HG02610 (cell line): ENCODE measurements at regions not wholly inside any gene's neighbourhood (a gene's known extent, or its start where the extent isn't known, plus 50 kb on each side); places are given as distances from the start of the nearest gene placed in this dataset.
"Not testable (repeated sequence)": the region's sequence is repeated elsewhere in the genome, so short reads cannot be mapped to it uniquely, and the experiment has no call there.

ENCODE experiments used
- ATAC-seq: cut with Tn5 transposase; IDR thresholded peaks from one replicate; pipeline ENCODE4 v1.9.1; 2021; ENCODE audit warnings: mild to moderate bottlenecking, moderate library complexity; ENCODE audit not compliant: unreplicated experiment

GRCh38 chr5:154593071-154593470 lies 115.0 kb upstream of the HAND1 start:
- no peak for ATAC-seq

DNA sequence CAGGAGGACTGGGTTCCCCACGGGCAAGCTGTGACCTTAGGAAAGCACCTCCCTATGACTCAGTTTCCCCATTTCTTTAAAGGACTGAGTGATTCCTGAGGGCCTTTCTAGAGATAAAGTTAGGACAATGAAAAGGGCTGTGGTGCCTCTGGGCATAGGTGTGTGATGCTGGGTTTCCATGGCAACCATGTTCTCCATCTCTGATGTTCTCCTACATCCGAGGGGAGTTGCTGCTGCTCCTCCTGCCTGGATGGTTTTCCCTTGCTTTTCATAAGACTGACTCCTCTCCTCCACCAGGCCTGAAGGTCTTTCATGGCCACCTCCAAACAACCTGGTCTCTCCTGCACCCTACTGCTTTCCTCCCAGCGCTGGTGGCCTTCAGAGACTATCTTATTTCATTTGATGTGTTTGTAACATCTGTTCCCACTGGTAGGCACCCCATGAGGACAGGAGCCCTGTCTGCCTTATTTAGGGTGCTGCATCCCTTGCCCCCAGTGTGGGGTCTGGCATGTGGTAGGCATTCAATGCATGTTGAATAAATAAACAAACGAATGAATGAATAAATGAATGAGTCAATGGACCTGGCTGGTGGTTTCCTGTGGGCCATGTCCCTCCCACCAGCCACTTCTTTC lies 112.2 kb upstream of the HAND1 start:
- no peak for ATAC-seq

DNA sequence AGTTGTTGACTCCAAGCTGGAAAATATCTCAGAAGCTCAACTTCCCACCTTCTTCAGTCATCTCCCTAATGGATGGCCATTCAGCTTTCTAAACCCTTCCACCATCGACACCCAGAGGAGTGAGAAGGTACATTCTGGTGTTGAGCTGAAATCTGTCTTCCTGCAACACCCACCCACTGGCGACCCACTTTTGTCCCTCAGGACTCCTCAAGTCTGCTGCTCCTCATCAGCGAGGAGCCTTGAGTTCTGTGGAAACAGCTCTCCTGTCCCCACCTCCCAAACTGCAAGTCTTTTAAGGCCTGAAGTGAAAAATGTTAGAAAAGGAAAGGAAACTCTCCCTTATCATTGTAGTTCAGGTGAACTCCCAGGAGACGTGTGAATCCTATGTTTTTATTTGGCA lies 111.5 kb upstream of the HAND1 start:
- no peak for ATAC-seq

- not testable (repeated sequence) for ATAC-seq
Observed at GRCh38 chr5:154588833-154589425, 110.9 kb upstream of the HAND1 start.

- no peak for ATAC-seq
Observed at GRCh38 chr5:154588091-154588774, 110.2 kb upstream of the HAND1 start.

DNA sequence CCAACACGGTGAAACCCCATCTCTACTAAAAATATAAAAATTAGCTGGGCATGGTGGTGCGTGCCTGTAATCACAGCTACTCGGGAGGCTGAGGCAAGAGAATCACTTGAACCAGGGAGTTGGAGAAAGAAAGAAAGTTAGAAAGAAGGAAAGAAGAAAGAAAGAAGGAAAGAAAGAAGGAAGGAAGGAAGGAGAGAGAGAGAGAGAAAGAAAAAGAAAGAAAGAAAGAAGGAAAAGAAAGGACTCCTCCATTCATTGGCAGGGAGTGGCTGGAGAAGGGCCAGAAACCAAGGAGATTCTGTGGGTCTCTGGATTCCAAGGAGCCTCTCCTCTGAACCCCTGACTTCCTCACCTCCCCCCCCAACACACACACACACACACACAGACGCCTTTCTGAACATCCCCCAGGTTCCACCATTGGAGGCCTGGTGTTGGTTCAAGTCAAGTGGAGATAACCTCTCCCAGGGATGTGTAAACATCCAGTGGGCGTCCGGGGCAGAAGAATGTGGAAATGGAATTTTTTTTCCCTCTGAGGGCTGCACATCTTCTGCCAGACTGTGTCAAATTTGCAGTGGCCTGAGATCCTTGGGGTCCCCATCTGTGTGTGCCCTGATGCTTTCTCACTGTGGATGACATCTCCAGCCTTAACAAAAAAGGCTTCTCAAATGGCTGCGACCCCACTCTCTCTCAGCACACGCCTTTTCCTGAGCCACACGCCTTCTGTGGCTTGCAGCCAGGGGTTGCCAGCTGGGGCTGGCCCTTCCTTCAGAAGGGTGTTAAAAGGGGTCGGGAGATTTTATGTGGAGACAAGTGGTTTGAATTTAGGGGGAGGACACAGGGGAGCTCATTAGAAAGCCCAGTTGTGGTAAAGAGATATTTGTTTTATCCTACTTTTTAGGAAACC lies 109.3 kb upstream of the HAND1 start:
- no peak for ATAC-seq

DNA sequence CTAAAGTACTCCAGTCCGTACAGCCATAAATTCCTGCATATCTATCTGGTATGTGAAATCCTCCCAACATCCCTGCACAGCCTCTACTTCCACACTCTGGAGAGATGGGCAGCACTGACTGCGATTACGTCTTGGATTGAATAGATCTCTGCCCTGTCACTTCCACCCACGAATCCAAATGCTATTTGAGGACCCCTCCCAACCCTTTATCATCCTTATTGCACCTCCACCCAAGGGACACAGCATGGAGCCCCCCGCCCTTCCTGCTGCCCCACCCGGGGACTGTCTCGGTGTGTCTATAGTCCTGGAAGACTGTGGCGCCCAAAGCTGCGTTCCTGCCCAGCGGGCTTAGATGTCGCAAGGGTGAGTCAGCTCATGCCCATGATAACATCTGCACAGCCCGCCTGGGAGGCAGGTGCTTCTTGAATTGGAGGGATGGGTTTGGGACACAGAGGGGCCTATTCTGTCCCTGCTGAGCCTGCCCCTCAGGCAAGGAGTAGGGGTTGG lies 105.7 kb upstream of the HAND1 start:
- ATAC-seq, result no peak

GRCh38 chr5:154580422-154580821 lies 102.4 kb upstream of the HAND1 start:
- ATAC-seq, result no peak

DNA sequence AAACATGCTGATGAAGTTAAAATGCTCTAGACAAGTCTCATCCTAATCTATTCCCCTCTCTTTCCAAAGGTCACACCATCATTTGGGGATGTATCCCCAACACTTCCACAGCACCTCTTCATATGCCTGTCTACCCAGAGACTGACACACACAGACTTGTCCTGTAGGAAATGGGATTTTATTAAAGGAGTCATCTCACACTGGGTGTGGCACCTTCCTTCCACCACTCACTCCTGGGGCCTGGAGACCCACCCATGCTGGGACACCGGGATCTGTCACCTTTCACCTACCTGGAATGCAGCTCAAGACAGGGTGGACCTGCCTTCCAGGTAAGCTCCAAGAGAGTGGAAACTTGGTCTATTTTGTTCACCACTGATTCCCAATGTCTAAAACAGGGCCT lies 99.4 kb upstream of the HAND1 start:
- no peak for ATAC-seq

- ATAC-seq, result no peak
Observed at GRCh38 chr5:154576429-154576806, 98.4 kb upstream of the HAND1 start.

GRCh38 chr5:154575546-154576428 lies 97.8 kb upstream of the HAND1 start:
- peak; percentile 94 for ATAC-seq

GRCh38 chr5:154573011-154573410 lies 95.0 kb upstream of the HAND1 start:
- ATAC-seq, result no peak

- ATAC-seq, result no peak
Observed at GRCh38 chr5:154571325-154572035, 93.5 kb upstream of the HAND1 start.

DNA sequence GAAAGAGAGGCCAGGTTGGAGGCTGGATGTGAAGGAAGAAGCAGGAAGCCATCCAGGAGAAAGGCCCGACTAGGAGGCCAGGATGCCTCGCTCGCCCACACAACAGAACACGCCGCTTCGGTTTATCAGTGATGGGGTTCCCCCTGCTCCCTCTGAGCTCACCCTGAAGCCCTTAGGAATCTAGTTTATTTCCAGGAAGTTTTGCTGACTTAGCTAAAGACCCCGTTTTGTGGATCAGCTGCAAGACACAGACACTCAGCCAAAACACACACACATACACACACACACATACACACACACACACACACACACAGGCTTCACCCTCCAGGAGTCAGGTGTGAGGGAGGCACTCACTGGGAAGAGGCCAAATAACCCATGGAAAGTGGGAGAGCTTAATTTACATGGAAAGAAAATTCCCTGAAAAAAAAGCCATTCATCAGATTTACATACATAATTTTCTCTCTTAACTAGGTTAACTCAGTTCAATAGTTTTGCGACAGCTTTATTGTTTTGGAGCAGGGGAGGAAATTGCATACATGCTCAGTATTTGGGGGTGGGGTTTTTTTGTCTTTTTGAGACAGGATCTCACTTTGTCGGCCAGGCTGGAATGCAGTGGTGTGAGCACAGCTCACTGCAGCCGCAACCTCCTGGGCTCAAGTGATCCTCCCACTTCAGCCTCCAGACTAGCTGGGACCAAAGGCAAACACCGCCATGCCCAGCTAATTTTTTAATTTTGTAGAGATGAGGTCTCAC lies 92.7 kb upstream of the HAND1 start:
- no peak for ATAC-seq

GRCh38 chr5:154568589-154568988 lies 90.6 kb upstream of the HAND1 start:
- no peak for ATAC-seq

GRCh38 chr5:154567155-154567554 lies 89.1 kb upstream of the HAND1 start:
- ATAC-seq, result no peak

- ATAC-seq, result no peak
Observed at GRCh38 chr5:154566146-154566680, 88.2 kb upstream of the HAND1 start.

DNA sequence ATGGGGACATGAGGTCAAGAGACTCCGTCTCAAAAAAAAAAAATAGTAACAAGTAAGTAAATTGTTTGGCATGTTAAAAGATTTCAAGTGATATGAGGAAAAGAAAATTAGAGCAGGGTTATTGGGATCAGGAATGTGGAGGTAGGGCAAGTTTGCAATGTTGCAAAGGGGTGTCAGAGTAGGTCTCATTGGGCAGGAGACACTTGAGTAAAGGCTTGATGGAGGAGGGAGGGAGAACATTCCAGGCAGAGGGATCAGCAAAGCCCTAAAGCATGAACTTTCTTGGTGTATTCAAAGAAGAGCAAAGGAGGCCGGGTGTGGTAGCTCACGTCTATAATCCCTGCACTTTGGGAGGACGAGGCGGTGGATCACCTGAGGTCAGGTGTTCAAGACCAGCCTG lies 87.1 kb upstream of the HAND1 start:
- no peak for ATAC-seq
